ENCODE measurements at regions not wholly inside any gene's neighbourhood (a gene's known extent, or its start where the extent isn't known, plus 50 kb on each side); places are given as distances from the start of the nearest gene placed in this dataset.
A peak's percentile ranks its signal among the peaks of the same experiment; 100 is the strongest.

GRCh38 chr2:56666777-56667176 lies 483.0 kb downstream of the CCDC85A start:
- Mint-ChIP-seq H3K27me3 (ENCODE audit: unreplicated experiment) (no peaks in the 10 kb centered on the region), H3K4me3 (ENCODE audit: unreplicated experiment) (no peak overlapping the region)

DNA sequence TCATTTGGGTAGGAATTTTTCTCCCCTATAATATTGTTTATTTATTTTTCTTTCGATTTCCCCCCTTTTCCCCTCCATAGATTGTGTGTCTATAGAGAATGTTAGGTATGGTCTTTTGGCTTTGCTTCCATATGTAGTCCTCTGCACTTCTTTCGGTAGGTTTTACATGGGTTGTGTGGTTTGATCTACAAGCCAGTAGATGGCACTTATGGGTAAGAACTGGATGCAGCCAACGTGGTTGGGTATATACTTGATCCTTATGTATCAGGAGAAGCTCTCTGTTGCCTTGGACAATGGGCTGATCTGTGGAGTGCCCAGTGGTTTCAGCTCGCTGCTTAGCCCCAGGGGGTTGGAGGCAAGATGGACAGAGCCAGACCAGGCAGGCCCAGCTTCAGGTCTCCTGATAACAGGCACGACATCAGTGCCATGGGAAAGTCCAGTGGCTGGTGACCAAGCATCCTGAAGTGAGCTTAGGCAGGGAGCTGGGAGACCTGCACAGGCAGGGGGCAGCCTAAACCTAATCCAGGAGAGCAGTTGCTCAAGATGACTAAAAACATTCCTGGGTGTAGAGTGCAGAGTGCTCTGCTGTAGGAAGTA lies 488.3 kb downstream of the CCDC85A start:
- TF ChIP-seq CTCF (IDR thresholded peaks at IDR 0.05), result no peak
- DNase-seq (ENCODE audit: extremely low spot score, unreplicated experiment), result no peak
- H3K36me3 Mint-ChIP-seq (ENCODE audit: unreplicated experiment), result peaks cover 6% of the 10 kb centered on the region
- H3K27me3 Mint-ChIP-seq (ENCODE audit: unreplicated experiment), result no peaks in the 10 kb centered on the region
- no peaks in the 10 kb centered on the region for H3K4me1 Mint-ChIP-seq (ENCODE audit: unreplicated experiment)
- no peak overlapping the region for H3K27ac Mint-ChIP-seq (ENCODE audit: unreplicated experiment)
- H3K4me3 Mint-ChIP-seq (ENCODE audit: unreplicated experiment), result no peak overlapping the region
- peaks cover 8% of the 10 kb centered on the region for H3K9me3 Mint-ChIP-seq (ENCODE audit: unreplicated experiment)

More at GRCh38 chr2:56666777-56667176, 483.0 kb downstream of the CCDC85A start:
- H3K36me3 Mint-ChIP-seq (ENCODE audit: unreplicated experiment), result peaks cover 4% of the 10 kb centered on the region
- peaks cover 5% of the 10 kb centered on the region for H3K9me3 Mint-ChIP-seq (ENCODE audit: unreplicated experiment)
- TF ChIP-seq CTCF (IDR thresholded peaks at IDR 0.05), result no peak
- DNase-seq (ENCODE audit: extremely low spot score, unreplicated experiment), result no peak
- H3K27ac Mint-ChIP-seq (ENCODE audit: unreplicated experiment), result no peak overlapping the region
- peaks cover 15% of the 10 kb centered on the region for H3K4me1 Mint-ChIP-seq (ENCODE audit: unreplicated experiment)

GRCh38 chr2:56674084-56674483 lies 490.3 kb downstream of the CCDC85A start:
- peaks cover 6% of the 10 kb centered on the region for H3K36me3 Mint-ChIP-seq (ENCODE audit: unreplicated experiment)
- no peaks in the 10 kb centered on the region for H3K4me1 Mint-ChIP-seq (ENCODE audit: unreplicated experiment)
- H3K9me3 Mint-ChIP-seq (ENCODE audit: unreplicated experiment), result peaks cover 8% of the 10 kb centered on the region
- H3K4me3 Mint-ChIP-seq (ENCODE audit: unreplicated experiment), result no peak overlapping the region
- TF ChIP-seq CTCF (IDR thresholded peaks at IDR 0.05), result no peak
- H3K27me3 Mint-ChIP-seq (ENCODE audit: unreplicated experiment), result no peaks in the 10 kb centered on the region
- no peak for DNase-seq (ENCODE audit: extremely low spot score, unreplicated experiment)
- H3K27ac Mint-ChIP-seq (ENCODE audit: unreplicated experiment), result no peak overlapping the region

DNA sequence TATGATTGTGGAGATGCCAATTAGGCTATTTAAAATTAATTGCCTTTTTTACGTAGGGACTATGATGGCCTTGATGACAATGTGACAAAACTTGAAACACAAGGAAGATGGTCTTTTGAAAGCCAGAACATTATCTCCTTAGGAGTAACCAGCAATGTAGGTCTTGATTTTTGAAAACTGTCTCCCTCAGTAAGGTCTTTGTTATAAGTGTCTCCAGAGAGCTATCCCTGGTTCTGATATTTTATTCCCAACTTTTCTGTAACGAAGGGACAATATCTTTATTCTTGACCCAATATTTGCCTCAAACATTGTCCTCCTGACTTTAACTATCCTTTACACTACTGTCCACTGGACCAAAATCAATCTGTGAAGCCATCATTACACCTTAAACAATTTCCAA lies 493.2 kb downstream of the CCDC85A start:
- no peak for TF ChIP-seq CTCF (IDR thresholded peaks at IDR 0.05)
- H3K4me1 Mint-ChIP-seq (ENCODE audit: unreplicated experiment), result peaks cover 20% of the 10 kb centered on the region

DNA sequence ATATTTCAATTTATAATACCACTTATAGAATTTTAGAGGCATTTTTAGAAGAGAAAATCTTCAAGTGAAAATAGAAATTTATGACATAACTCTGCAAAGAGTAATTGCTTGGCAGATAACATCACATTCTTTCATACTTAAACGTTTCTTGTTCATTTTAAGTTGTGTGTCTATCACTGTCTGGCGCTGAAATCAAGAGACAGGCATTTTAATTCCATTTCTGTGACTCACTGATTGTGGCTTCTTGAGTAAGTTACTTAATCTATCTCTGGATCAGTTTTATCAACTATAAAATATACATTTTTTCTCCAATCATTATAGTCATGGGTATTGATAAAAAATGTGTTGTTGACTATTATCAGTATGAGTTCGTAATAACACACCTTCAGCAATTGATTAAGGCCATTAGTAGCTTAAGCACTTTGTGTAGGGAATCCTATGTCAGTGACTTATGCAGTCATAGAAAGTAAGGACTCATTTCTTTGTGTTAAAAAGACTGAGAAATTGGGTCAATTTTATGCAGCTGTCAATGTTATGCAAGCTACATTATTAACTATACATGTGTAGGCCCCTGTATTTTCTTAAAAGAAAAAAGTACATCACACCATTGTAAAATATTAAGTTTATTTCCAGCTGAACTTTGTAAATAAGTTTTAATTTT lies 497.3 kb downstream of the CCDC85A start:
- no peaks in the 10 kb centered on the region for H3K9me3 Mint-ChIP-seq (ENCODE audit: unreplicated experiment)
- peak overlapping the region; percentile 56 for H3K27ac Mint-ChIP-seq (ENCODE audit: unreplicated experiment)
- TF ChIP-seq CTCF (IDR thresholded peaks at IDR 0.05), result no peak
- H3K4me1 Mint-ChIP-seq (ENCODE audit: unreplicated experiment), result peaks cover 32% of the 10 kb centered on the region
- H3K4me3 Mint-ChIP-seq (ENCODE audit: unreplicated experiment), result no peak overlapping the region
- H3K36me3 Mint-ChIP-seq (ENCODE audit: unreplicated experiment), result no peaks in the 10 kb centered on the region
- no peak for DNase-seq (ENCODE audit: extremely low spot score, unreplicated experiment)
- H3K27me3 Mint-ChIP-seq (ENCODE audit: unreplicated experiment), result no peaks in the 10 kb centered on the region

More for the DNA sequence above, 493.2 kb downstream of the CCDC85A start:
- DNase-seq (ENCODE audit: extremely low spot score, unreplicated experiment), result no peak
- Mint-ChIP-seq H3K9me3 (ENCODE audit: unreplicated experiment) (peaks cover 1% of the 10 kb centered on the region), H3K27ac (ENCODE audit: unreplicated experiment) (no peak overlapping the region), H3K4me3 (ENCODE audit: unreplicated experiment) (no peak overlapping the region), H3K27me3 (ENCODE audit: unreplicated experiment) (no peaks in the 10 kb centered on the region), H3K36me3 (ENCODE audit: unreplicated experiment) (peaks cover under 1% of the 10 kb centered on the region)
